ENCODE measurements at regions not wholly inside any gene's neighbourhood (a gene's known extent, or its start where the extent isn't known, plus 50 kb on each side); places are given as distances from the start of the nearest gene placed in this dataset.

DNA sequence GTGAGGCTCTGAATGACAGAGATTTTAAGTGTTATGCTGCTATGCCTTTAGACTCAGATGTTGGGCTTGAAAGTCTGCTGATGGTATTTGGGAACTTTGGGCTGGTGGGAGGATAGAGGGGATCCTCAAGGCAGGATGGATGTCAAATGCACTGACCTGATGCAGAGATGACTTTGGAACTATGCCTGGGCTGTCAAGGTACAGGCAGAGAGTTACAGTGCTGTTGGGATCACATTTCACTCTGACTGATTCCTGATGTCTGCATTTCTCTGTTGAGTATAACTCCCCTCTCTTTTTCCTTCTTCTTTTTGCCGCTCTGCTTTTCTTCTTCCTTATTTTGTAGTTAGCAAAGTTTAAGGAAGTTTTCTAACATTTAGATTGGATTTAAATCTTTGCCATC, 271.8 kb upstream of the ARX start:
- H3K27me3 Mint-ChIP-seq, result no peaks in the 10 kb centered on the region
- peaks cover 0 to 2% (median 1%) of the 10 kb centered on the region in 3 donors for H3K9me3 Mint-ChIP-seq
- no peak overlapping the region for H3K4me3 Mint-ChIP-seq
- no peaks in the 10 kb centered on the region for H3K4me1 Mint-ChIP-seq
- no peak overlapping the region for H3K27ac Mint-ChIP-seq
- H3K36me3 Mint-ChIP-seq, result no peaks in the 10 kb centered on the region

DNA sequence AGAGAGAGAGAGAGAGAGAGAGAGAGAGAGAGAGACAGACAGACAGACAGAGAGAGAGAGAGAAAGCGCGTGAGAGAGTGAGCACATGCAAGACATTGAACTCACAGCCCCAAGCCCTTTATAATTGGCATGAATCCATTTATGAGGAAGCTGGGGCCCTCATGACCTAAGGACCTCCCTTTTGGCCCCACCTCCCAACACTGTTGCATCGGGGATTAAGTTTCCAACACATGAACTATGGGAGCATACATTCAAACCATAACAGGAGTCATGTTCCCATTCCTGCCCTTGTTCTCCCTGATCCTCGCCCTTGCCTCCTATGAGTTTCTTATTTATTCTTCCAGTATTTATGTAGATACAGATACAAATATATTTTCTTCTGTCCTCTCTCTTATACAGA, 269.8 kb upstream of the ARX start:
- Mint-ChIP-seq H3K9me3 (peaks cover 0 to 3% (median 2%) of the 10 kb centered on the region in 3 donors), H3K4me1 (no peaks in the 10 kb centered on the region), H3K4me3 (no peak overlapping the region), H3K27me3 (no peaks in the 10 kb centered on the region), H3K27ac (no peak overlapping the region), H3K36me3 (no peaks in the 10 kb centered on the region)

DNA sequence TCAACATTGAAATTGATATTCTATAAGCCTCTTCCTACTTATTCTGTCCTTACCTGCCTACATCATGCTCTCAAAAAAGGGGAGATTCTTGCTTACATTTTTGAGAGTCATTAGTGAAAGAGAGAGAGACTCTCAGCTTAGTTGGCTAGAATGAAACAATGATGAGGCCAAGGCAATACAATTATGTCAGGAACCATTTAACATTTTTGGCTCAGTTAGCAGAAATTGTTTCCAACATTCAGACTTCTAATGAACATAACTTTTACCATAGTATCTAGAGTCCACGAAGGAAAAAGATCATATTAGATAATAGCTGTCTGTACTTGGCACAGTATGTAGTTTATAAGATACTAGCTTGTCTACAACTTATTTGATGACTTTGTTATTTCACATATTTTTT, 263.7 kb upstream of the ARX start:
- Mint-ChIP-seq H3K4me3 (no peak overlapping the region), H3K27me3 (no peaks in the 10 kb centered on the region), H3K4me1 (no peaks in the 10 kb centered on the region), H3K27ac (no peak overlapping the region), H3K9me3 (peaks cover 0 to 2% (median 2%) of the 10 kb centered on the region in 3 donors), H3K36me3 (no peaks in the 10 kb centered on the region)

DNA sequence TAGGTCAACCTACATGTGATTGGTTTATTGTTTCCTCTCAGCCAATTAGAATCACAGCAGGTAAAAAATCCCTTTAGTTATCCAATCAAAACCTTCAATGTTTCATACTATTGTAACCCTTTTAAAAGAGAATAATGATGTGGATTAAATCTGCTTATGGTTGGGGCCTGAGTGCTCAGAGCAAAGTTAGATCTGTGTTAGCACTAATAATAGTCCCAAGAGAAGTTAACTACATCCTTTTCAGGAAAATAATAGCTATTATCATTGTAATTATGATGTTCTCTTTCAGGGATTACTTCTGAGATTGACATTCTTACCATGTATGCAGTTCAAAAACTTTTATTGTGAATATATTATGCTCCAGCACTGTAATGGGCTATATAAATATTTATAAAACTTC, 262.6 kb upstream of the ARX start:
- no peaks in the 10 kb centered on the region for H3K27me3 Mint-ChIP-seq

DNA sequence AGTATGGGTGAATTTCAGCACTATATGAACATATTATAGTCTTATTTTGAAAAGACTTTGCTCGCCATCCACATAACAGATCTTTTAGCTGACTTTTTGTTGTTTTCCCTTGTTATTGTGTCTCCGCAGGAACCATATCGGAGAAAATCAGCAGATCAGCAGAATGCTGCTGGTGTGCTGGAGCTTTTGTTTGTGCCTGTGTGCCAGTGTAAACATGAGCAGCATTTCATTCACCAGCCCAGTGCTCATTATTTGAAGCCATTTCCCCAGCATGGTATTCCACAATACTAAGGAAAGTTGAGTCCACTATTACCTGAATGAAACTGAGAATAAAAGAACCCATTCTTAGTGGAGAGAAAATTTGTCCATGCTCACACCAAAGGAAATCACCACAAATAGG, 261.8 kb upstream of the ARX start:
- no peak overlapping the region for H3K4me3 Mint-ChIP-seq
- no peaks in the 10 kb centered on the region for H3K27me3 Mint-ChIP-seq
- H3K4me1 Mint-ChIP-seq, result no peaks in the 10 kb centered on the region
- H3K9me3 Mint-ChIP-seq, result peaks cover 0 to 4% (median 0%) of the 10 kb centered on the region in 3 donors
- no peaks in the 10 kb centered on the region for H3K36me3 Mint-ChIP-seq
- no peak overlapping the region for H3K27ac Mint-ChIP-seq

More for the DNA sequence above, 262.6 kb upstream of the ARX start:
- Mint-ChIP-seq H3K4me3 (no peak overlapping the region), H3K9me3 (peaks cover 0 to 4% (median 0%) of the 10 kb centered on the region in 3 donors), H3K36me3 (no peaks in the 10 kb centered on the region), H3K27ac (no peak overlapping the region), H3K4me1 (no peaks in the 10 kb centered on the region)

DNA sequence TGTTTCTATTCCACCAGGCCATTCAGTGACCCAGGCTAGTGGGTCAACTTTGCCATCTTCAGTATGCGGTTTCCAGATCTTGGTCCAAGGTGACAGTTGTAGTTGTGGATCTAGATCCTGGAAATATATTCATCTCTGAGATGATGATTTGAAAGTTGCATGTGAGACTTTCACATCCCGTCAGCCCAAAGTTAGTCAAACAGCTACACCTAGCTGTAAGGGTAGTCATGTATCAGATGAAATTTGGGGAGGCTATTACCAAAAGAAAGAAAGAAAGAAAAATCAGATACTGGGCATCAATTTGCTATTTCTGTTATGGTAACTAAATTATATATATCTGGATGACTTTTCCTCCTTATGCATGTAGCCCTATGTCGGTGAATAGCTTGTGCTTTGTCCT, 259.4 kb upstream of the ARX start:
- Mint-ChIP-seq H3K27me3 (no peaks in the 10 kb centered on the region), H3K9me3 (peaks cover 0 to 2% (median 0%) of the 10 kb centered on the region in 3 donors), H3K36me3 (no peaks in the 10 kb centered on the region), H3K27ac (peak overlapping the region in 1 of 3 donors; percentile 34), H3K4me3 (no peak overlapping the region), H3K4me1 (no peaks in the 10 kb centered on the region)

DNA sequence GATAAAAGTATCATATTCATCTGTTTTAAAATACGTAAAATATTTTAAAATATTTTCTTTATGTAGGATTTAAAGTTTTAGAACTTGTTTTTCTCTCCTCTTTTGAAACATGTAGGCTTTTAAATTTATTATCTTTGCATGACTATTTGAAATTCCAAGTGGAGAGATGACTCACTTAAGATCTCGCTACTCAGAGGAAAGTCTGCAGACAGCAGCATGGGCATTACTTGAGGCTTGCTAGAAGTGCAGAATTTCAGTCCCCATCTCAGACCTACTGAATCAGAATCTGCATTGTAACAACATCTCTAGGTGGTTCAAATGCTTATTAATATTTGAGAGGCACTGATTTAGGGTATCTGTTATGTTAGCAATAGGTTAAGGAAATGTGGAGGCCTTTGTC, 225.7 kb upstream of the ARX start:
- H3K4me3 Mint-ChIP-seq, result no peak overlapping the region
- no peak overlapping the region for H3K27ac Mint-ChIP-seq
- H3K9me3 Mint-ChIP-seq, result peaks cover 0 to 4% (median 0%) of the 10 kb centered on the region in 3 donors
- H3K27me3 Mint-ChIP-seq, result no peaks in the 10 kb centered on the region
- peaks cover 0 to 1% (median 0%) of the 10 kb centered on the region in 3 donors for H3K4me1 Mint-ChIP-seq
- no peaks in the 10 kb centered on the region for H3K36me3 Mint-ChIP-seq

DNA sequence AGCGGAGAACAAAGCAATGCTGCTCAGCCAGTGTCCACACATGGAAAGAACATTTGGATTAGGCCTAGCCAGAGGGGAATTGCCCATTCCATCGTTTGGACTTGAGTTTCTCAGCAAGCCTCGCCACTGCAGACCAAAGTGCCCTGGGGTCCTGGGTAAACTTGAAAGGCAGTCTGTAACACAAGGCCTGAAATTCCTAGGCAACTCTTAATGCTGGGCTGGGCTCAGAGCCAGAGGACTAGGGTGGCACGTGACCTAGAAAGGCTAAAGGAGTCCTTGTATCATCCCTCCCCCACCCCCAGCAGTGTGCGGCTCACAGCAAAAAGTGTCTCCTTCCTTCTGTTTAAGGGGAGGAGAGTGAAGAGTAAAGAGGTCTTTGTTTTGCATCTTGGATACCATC, 210.4 kb upstream of the ARX start:
- H3K27me3 Mint-ChIP-seq, result no peaks in the 10 kb centered on the region
- no peak overlapping the region for H3K4me3 Mint-ChIP-seq
- H3K4me1 Mint-ChIP-seq, result no peaks in the 10 kb centered on the region
- H3K27ac Mint-ChIP-seq, result no peak overlapping the region
- no peaks in the 10 kb centered on the region for H3K36me3 Mint-ChIP-seq
- H3K9me3 Mint-ChIP-seq, result no peaks in the 10 kb centered on the region

DNA sequence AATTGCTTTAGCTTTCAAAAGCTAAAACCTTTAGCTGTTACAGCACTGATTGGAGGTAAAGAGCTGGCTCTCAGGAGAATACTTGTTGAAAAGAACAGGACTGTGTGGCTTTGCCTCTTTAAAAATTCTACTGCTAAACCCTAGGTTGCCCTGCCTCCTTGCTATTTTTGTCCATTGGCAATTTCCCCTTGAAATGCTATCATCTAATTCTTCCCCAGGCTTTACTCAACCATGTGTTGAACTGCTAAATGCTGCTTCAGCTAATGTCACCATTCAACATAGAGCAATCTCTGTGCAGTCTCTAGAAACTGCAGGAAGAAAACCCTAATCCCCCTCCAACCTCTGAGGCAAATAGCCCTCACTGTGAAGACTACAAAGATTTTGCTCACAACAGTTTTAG, 203.7 kb upstream of the ARX start:
- no peaks in the 10 kb centered on the region for H3K36me3 Mint-ChIP-seq
- no peak overlapping the region for H3K4me3 Mint-ChIP-seq

DNA sequence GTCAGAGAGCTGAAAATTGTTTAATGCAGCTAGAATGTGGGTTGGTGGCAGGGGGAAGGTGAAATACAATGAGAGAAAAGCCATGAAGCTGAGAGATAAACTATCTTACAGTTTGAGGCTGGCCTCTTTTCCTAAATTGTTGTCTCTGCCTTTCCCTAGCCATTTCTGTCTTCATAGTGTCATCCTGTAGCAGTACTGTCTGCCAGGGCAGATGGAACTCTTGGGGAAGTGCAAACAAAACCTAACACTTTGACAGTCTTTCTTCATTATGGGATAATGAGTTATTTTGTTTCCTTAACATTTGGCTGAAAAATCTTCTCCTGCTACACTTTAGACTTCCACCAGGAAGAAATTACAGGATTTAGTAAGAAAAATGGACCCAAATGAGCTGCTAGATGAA, 197.8 kb upstream of the ARX start:
- H3K27me3 Mint-ChIP-seq, result no peaks in the 10 kb centered on the region
- no peaks in the 10 kb centered on the region for H3K4me1 Mint-ChIP-seq
- H3K27ac Mint-ChIP-seq, result no peak overlapping the region

More for the DNA sequence above, 203.7 kb upstream of the ARX start:
- H3K4me1 Mint-ChIP-seq, result no peaks in the 10 kb centered on the region
- H3K9me3 Mint-ChIP-seq, result no peaks in the 10 kb centered on the region
- H3K27ac Mint-ChIP-seq, result no peak overlapping the region
- no peaks in the 10 kb centered on the region for H3K27me3 Mint-ChIP-seq

DNA sequence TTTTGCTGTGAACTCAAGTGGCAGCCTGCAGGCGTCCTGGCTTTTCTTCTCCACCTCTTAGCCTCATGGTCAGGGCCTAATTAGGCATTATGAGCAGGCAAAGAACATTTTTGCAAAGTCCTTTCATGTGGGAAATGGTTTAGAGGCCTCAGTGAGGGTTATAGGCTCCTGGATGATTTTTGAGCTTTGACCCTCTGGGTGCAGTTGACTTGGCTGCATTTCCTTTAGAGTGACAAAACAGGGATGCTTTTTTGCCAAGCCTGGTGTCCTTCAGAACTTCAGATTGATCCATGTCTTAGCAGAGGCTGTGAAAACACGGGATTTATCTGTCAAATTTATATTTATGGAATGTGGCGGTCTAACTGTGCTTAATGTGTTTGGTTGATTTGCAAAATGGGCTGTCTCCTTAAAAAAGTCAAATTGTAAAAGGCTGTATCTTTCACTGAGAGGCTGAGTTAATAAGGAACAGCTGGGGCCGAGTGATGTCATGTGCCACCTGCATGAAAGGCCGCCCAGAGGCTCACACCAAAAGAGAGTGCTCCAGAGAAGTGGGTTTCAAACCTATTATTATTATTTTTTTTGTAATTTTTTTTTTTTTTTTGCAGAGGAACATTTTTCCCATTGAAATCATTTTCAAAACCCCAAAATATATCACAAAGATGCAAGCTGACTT, 192.2 kb upstream of the ARX start:
- no peaks in the 10 kb centered on the region for H3K4me1 Mint-ChIP-seq
- H3K36me3 Mint-ChIP-seq, result no peaks in the 10 kb centered on the region
- no peak overlapping the region for H3K4me3 Mint-ChIP-seq
- no peak overlapping the region for H3K27ac Mint-ChIP-seq
- H3K27me3 Mint-ChIP-seq, result no peaks in the 10 kb centered on the region
- H3K9me3 Mint-ChIP-seq, result peaks cover 0 to 6% (median 3%) of the 10 kb centered on the region in 3 donors

More for the DNA sequence above, 197.8 kb upstream of the ARX start:
- Mint-ChIP-seq H3K4me3 (no peak overlapping the region), H3K9me3 (peaks cover 0 to 6% (median 0%) of the 10 kb centered on the region in 3 donors), H3K36me3 (no peaks in the 10 kb centered on the region)

DNA sequence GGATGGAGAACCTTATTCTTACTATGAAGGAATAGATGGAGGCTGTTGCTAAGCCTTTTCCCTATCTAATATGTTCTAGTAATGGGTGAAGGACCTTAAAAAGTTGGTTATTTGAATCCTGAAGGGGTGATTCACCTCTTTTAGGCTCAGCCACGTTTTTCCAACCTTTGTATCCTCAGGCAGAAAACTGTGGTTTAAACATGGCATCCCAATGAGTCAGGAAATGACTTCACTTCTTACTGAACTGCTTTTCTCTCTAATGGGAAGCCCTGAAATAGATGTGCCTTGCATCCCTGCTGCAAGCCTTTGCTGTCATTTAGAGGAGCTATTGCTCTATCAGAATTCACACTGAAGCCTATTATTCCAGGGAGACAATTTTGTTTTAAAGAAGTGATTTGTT, 191.0 kb upstream of the ARX start:
- Mint-ChIP-seq H3K36me3 (no peaks in the 10 kb centered on the region), H3K9me3 (peaks cover 0 to 6% (median 3%) of the 10 kb centered on the region in 3 donors), H3K4me3 (no peak overlapping the region), H3K27ac (no peak overlapping the region), H3K27me3 (no peaks in the 10 kb centered on the region), H3K4me1 (no peaks in the 10 kb centered on the region)

DNA sequence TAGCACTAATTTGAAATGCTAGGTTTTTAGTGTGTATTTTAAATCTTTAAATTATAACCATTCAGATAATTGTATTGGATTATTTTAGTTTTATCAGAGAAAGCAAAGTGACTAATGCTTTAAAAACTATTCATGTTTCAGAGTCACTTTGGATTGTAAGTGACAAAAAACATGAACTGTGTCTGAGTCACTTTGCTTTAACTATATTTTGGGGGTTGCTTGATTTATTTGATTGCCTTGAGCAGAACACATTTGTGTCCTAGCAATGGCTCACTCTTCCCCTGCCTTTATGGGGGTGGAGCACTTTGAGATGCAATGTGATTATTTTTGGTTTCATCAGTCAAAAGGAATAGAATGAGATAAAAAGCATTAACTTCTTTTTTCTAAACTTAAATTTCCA, 188.4 kb upstream of the ARX start:
- H3K4me1 Mint-ChIP-seq, result no peaks in the 10 kb centered on the region
- no peaks in the 10 kb centered on the region for H3K36me3 Mint-ChIP-seq
- peaks cover 0 to 4% (median 3%) of the 10 kb centered on the region in 3 donors for H3K9me3 Mint-ChIP-seq
- H3K27ac Mint-ChIP-seq, result no peak overlapping the region
- H3K27me3 Mint-ChIP-seq, result no peaks in the 10 kb centered on the region
- H3K4me3 Mint-ChIP-seq, result no peak overlapping the region

DNA sequence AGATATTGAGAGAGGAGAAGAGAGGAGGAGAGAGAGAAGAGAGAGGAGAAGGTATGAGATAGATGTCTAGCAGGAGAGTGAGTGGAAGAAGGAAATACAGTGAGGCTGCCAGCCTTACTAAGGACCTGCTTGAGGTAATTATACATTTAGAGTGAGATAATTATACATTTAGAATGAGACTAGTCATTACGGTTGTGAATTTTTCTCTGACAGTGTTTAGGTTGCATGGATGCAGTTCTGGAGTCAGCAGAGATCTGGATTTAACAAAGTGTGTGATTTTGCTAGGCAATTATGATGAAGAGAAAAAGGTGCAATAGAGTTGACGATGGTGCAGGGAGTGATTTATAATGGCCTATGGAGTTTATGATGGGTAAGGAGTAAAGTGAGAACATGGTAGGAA, 187.1 kb upstream of the ARX start:
- H3K36me3 Mint-ChIP-seq, result no peaks in the 10 kb centered on the region
- H3K27ac Mint-ChIP-seq, result no peak overlapping the region
- H3K27me3 Mint-ChIP-seq, result no peaks in the 10 kb centered on the region
- peaks cover 0 to 4% (median 0%) of the 10 kb centered on the region in 3 donors for H3K9me3 Mint-ChIP-seq
- no peaks in the 10 kb centered on the region for H3K4me1 Mint-ChIP-seq
- no peak overlapping the region for H3K4me3 Mint-ChIP-seq

DNA sequence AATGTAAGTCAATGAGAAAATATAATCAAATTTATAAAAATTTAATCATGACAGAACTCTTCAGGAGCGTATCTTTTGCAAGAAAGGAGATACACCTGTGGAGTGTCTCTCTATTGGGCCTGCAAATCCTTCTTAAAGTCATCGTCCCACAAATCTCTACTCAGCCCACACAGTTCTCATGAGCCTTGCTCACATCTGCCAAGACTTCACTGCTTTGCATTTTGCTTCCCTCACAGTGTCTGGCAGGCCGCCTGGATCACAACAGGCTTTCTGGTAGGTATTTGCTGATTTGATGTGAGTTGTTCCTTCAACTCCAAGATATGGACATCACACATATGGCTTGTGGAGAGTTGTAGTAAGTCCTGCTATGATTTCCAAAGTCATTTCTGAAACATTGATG, 183.1 kb upstream of the ARX start:
- H3K4me1 Mint-ChIP-seq, result no peaks in the 10 kb centered on the region
- no peak overlapping the region for H3K27ac Mint-ChIP-seq
- H3K27me3 Mint-ChIP-seq, result no peaks in the 10 kb centered on the region
- no peaks in the 10 kb centered on the region for H3K36me3 Mint-ChIP-seq
- H3K9me3 Mint-ChIP-seq, result peaks cover 0 to 2% (median 0%) of the 10 kb centered on the region in 3 donors
- H3K4me3 Mint-ChIP-seq, result no peak overlapping the region

DNA sequence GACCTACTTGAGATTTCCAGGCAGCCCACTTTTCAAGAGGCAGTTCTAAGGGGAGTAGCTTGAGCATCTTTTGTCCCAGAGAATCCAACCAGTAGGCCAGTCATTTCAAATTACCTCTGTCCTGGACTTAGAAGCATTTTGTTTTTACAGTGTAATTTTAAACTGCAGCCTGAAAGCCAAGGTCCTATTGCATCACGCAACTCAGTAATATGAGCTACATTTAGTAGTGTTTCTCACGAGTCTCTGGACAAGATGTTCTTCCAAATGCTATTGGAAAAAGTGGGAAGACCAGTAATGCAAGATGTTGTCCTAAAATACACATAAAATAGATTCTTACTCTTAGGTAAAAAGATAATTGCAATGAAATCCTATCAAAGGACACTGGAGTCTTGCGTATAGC, 182.5 kb upstream of the ARX start:
- Mint-ChIP-seq H3K4me1 (no peaks in the 10 kb centered on the region), H3K27ac (no peak overlapping the region), H3K9me3 (peaks cover 0 to 2% (median 0%) of the 10 kb centered on the region in 3 donors), H3K27me3 (no peaks in the 10 kb centered on the region), H3K36me3 (no peaks in the 10 kb centered on the region), H3K4me3 (no peak overlapping the region)
